IMR-90 (cell line): ENCODE measurements at regions not wholly inside any gene's neighbourhood (a gene's known extent, or its start where the extent isn't known, plus 50 kb on each side); places are given as distances from the start of the nearest gene placed in this dataset.
A peak's percentile ranks its signal among the peaks of the same experiment; 100 is the strongest.

Experiments
- ATAC-seq: fragments of 200-7000 bp; cut with Tn5 transposase; 2 replicates; pipeline ENCODE4 v1.9.1; 2020; ENCODE audit warnings: low read depth, mild to moderate bottlenecking, moderate library complexity
- BruUV-seq: library from RNA; stranded (reverse); fragments of 400-500 nt; replicated peaks from 2 replicates; lab custom pipeline; 2021; lab: Mats Ljungman, UMichigan
- CTCF ChIA-PET: fragments of 300-600 bp; formaldehyde crosslinking; extraction: SDS; loops from one replicate; lab custom pipeline; 2021; ENCODE audit warnings: antibody characterized with exemption; lab: Yijun Ruan, JAX
- POLR2A ChIA-PET: fragments of 300-600 bp; sonication (Branson Sonifier 250); formaldehyde crosslinking; loops from one replicate; lab custom pipeline; 2022; ENCODE audit warnings: antibody characterized with exemption; ENCODE audit not compliant: unreplicated experiment; lab: Charles Lee
- DNase-seq: peaks from one replicate; pipeline ENCODE4 v3.0.0; 2013
- H2AFZ ChIP-seq: replicated peaks from 2 replicates; pipeline ENCODE3; 2013; ENCODE audit warnings: low read length, mild to moderate bottlenecking; ENCODE audit not compliant: poor library complexity
- H2AK5ac ChIP-seq: 2 replicates; pipeline ENCODE4 v1.6.1; 2013; ENCODE audit warnings: low read depth, low read length, inconsistent platforms
- H2AK9ac ChIP-seq: replicated peaks from 2 replicates; pipeline ENCODE3; 2013; ENCODE audit warnings: mild to moderate bottlenecking, low read depth, low read length, moderate library complexity; ENCODE audit not compliant: poor library complexity
- H2BK120ac ChIP-seq: 2 replicates; pipeline ENCODE4 v1.6.1; 2013; ENCODE audit warnings: low read depth, low read length, inconsistent platforms
- H2BK15ac ChIP-seq: 3 replicates; pipeline ENCODE4 v1.6.1; 2013; ENCODE audit warnings: low read depth, low read length, inconsistent platforms
- H2BK20ac ChIP-seq: 2 replicates; pipeline ENCODE4 v1.6.1; 2013; ENCODE audit warnings: low read depth, mild to moderate bottlenecking, inconsistent platforms, low read length, moderate library complexity
- H2BK5ac ChIP-seq: 2 replicates; pipeline ENCODE4 v1.6.1; 2013; ENCODE audit warnings: mild to moderate bottlenecking, low read depth, low read length, inconsistent platforms; ENCODE audit not compliant: poor library complexity, severe bottlenecking
- H3K14ac ChIP-seq: replicated peaks from 2 replicates; pipeline ENCODE4 v1.6.1; 2013; ENCODE audit warnings: low read depth, low read length, inconsistent platforms
- H3K18ac ChIP-seq: 2 replicates; pipeline ENCODE4 v1.6.1; 2013; ENCODE audit warnings: low read depth, low read length, control low read depth
- H3K23ac ChIP-seq: 2 replicates; pipeline ENCODE4 v1.6.1; 2013; ENCODE audit warnings: low read depth, low read length, inconsistent platforms
- H3K27ac ChIP-seq: 2 replicates; pipeline ENCODE4 v1.5.1; 2013; ENCODE audit warnings: mild to moderate bottlenecking, control low read depth, low read length; ENCODE audit not compliant: insufficient read depth
- H3K27me3 ChIP-seq: 2 replicates; pipeline ENCODE4 v1.6.1; 2013; ENCODE audit warnings: low read length; ENCODE audit not compliant: control insufficient read depth, insufficient read depth
- H3K36me3 ChIP-seq: 2 replicates; pipeline ENCODE4 v1.6.1; 2013; ENCODE audit warnings: low read length, mixed read lengths; ENCODE audit not compliant: control insufficient read depth, insufficient read depth
- H3K4ac ChIP-seq: 2 replicates; pipeline ENCODE4 v1.6.1; 2013; ENCODE audit warnings: low read depth, low read length, inconsistent platforms
- H3K4me1 ChIP-seq: 2 replicates; pipeline ENCODE4 v1.6.1; 2013; ENCODE audit warnings: low read length, mixed read lengths; ENCODE audit not compliant: control insufficient read depth, insufficient read depth
- H3K4me2 ChIP-seq: 2 replicates; pipeline ENCODE4 v1.6.1; 2013; ENCODE audit warnings: low read depth, mild to moderate bottlenecking, control low read depth, low read length, moderate library complexity
- H3K4me3 ChIP-seq: 2 replicates; pipeline ENCODE4 v1.5.1; 2013; ENCODE audit warnings: low read depth, mild to moderate bottlenecking, control low read depth, low read length, moderate library complexity; ENCODE audit not compliant: insufficient read depth
- H3K56ac ChIP-seq: 2 replicates; pipeline ENCODE4 v1.6.1; 2013; ENCODE audit warnings: low read length, inconsistent platforms; ENCODE audit not compliant: insufficient read depth; ENCODE audit errors: extremely low read depth
- H3K79me1 ChIP-seq, 2 experiments: 2 replicates each; pipeline ENCODE4 v1.6.1; 2013; ENCODE audit warnings: low read length in 2 of 2, inconsistent platforms in 1 of 2, low read depth in 1 of 2
- H3K9ac ChIP-seq: 2 replicates; pipeline ENCODE4 v1.6.1; 2013; ENCODE audit warnings: low read depth, low read length, control low read depth
- H3K9me1 ChIP-seq: 2 replicates; pipeline ENCODE4 v1.6.1; 2013; ENCODE audit warnings: low read length, inconsistent platforms; ENCODE audit not compliant: insufficient read depth
- H3K9me3 ChIP-seq: 2 replicates; pipeline ENCODE4 v1.6.1; 2013; ENCODE audit warnings: low read length; ENCODE audit not compliant: control insufficient read depth, insufficient read depth
- H4K20me1 ChIP-seq: 2 replicates; pipeline ENCODE4 v1.6.1; 2013; ENCODE audit warnings: low read length, inconsistent platforms; ENCODE audit not compliant: insufficient read depth
- H4K5ac ChIP-seq: 2 replicates; pipeline ENCODE4 v1.6.1; 2013; ENCODE audit warnings: mild to moderate bottlenecking, low read depth, low read length, control low read depth
- H4K8ac ChIP-seq, 2 experiments: 2 replicates each; pipeline ENCODE4 v1.6.1; 2013; ENCODE audit warnings: low read depth in 2 of 2, low read length in 2 of 2, control low read depth in 1 of 2, inconsistent platforms in 1 of 2
- H4K91ac ChIP-seq: 2 replicates; pipeline ENCODE4 v1.6.1; 2013; ENCODE audit warnings: low read depth, low read length, inconsistent platforms; ENCODE audit not compliant: insufficient read depth
- BHLHE40 ChIP-seq: fragments of 150-350 bp; IDR thresholded peaks from 2 replicates; pipeline ENCODE4 v1.6.1; 2016; ENCODE audit warnings: mild to moderate bottlenecking, low read depth, low read length
- FOS ChIP-seq: fragments of 150-350 bp; IDR thresholded peaks from 2 replicates; pipeline ENCODE4 v1.6.1; 2016; ENCODE audit warnings: low read depth, low read length
- MAFK ChIP-seq: IDR thresholded peaks from 2 replicates; pipeline ENCODE4 v1.6.1; 2012; ENCODE audit warnings: low read depth, low read length, improper control_type of control experiment
- RFX5 ChIP-seq: IDR thresholded peaks from 2 replicates; pipeline ENCODE4 v1.8.0; 2012; ENCODE audit warnings: low read depth, mild to moderate bottlenecking, low read length, moderate library complexity
- WGBS, 2 experiments: methylation state at CpG; one replicate each; pipeline versions ENCODE4 v1.1.5 to v1.1.7; 2013; ENCODE audit warnings: missing lambda C conversion rate in 2 of 2; ENCODE audit not compliant: insufficient read length in 1 of 2; ENCODE audit errors: extremely low coverage in 2 of 2; 5-methylcytosine and 5-hydroxymethylcytosine counted together
- dilution Hi-C: fragments of 300-500 bp; cut with HindIII; formaldehyde crosslinking; loops from one replicate; pipeline ENCODE4 v1.14.3; 2018; ENCODE audit warnings: low sequenced_read_pairs; ENCODE audit not compliant: unreplicated experiment
- in situ Hi-C: fragments of 300-500 bp; cut with MboI; formaldehyde crosslinking; loops from 3 replicates; pipeline ENCODE4 v1.14.3; 2019; ENCODE audit warnings: low sequenced_read_pairs, inconsistent platforms, mixed read lengths
- intact Hi-C: fragments of 100-400 bp; cut with micrococcal nuclease; formaldehyde crosslinking; loops from 2 replicates; pipeline ENCODE4 v1.10.0; 2022

DNA sequence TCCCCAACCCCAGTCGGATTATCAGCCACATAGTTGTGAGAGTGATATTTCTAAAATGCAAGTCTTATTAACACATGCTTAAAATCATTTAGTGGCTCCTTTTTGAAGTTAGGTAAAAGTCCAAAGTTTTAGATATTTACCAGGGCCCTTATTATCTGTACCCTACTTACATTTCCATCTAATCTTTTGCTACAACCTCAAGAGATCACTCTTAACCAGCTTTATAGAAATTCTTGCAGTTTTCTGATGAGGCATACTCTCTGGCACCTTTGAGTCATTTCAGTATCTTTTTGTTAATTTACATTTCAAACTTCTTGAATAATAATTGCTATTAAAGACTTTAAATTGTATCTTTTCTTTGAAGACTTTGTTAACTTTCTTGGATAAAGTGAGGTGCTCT is 453.3 kb downstream of the RFPL4B start:
- Histone ChIP-seq H3K9me1 (peaks cover 3% of the 10 kb centered on the region; the same call in 1 of the 2 replicates), H3K27me3 (no peaks in the 10 kb centered on the region), H3K4me1 (peaks cover 3% of the 10 kb centered on the region), H4K5ac (peak overlapping the region; percentile 78; the same call in 1 of the 2 replicates), H2BK5ac (peak overlapping the region; percentile 100), H3K79me1 (no peaks in the 10 kb centered on the region), H3K14ac (0 out of 2 replicates have a peak overlapping the region, but pooled peaks have one; percentile 43), H3K23ac (peak overlapping the region; percentile 59; the same call in 1 of the 2 replicates), H3K4me2 (no peak overlapping the region), H2BK15ac (peak overlapping the region; percentile 93; the same call in 1 of the 3 replicates), H3K18ac (peak overlapping the region; percentile 91), H2AFZ (no peak overlapping the region), H2AK5ac (no peak overlapping the region), H3K4ac (peak overlapping the region; percentile 34; the same call in 1 of the 2 replicates), H4K8ac (peak overlapping the region; percentile 70 to 75; a peak in 3 of 4 replicates), H2BK120ac (peak overlapping the region; percentile 93), H3K4me3 (no peak overlapping the region), H3K27ac (peak overlapping the region; percentile 97; the same call in 1 of the 2 replicates), H4K91ac (0 out of 2 replicates have a peak overlapping the region, but pooled peaks have one; percentile 43), H3K9me3 (no peaks in the 10 kb centered on the region), H3K9ac (no peak overlapping the region), H3K36me3 (no peaks in the 10 kb centered on the region), H4K20me1 (no peaks in the 10 kb centered on the region), H2BK20ac (peak overlapping the region; percentile 83), H2AK9ac (no peak overlapping the region), H3K56ac (no peak overlapping the region)
- intact Hi-C loops (no loop called here), in situ Hi-C loops (no loop called here), dilution Hi-C loops (no loop called here)
- no CpG with 5 or more reads among the region's 1 CpG for WGBS, 2 experiments
- no peak for ATAC-seq
- no peak for TF ChIP-seq BHLHE40
- TF ChIP-seq RFX5, result no peak
- TF ChIP-seq FOS, result no peak
- no peak for TF ChIP-seq MAFK
- POLR2A ChIA-PET, result no interaction called here
- CTCF ChIA-PET, result no interaction called here
- BruUV-seq, result no TSS peak
- DNase-seq, result peak; percentile 18
